ENCODE measurements at regions not wholly inside any gene's neighbourhood (a gene's known extent, or its start where the extent isn't known, plus 50 kb on each side); places are given as distances from the start of the nearest gene placed in this dataset.

DNA sequence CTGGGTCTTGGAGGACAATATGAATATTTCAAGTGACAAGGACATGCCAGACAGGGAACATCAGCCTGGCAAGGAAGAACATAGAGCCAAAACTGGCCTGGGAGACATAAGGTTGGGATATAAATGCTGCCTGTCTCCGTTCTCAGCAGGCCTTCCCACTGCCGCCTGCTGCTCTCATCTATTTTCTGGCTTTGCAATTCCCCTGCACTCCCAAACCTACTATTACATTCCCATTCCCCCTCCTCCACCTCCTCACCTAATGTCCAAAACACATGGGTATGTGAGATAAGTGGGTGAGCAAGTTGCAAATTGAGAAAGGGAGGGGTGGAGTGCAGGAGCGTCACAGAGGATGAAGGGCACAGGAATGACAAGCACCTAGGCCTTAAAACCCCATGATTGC lies 244.3 kb upstream of the CDH8 start:
- H3K27ac ChIP-seq (ENCODE audit: low read length): no peak overlapping the region
- no peaks in the 10 kb centered on the region for H3K4me1 ChIP-seq (ENCODE audit: control insufficient read depth, insufficient read depth, low read length)
- no peak overlapping the region for H3K4me3 ChIP-seq (ENCODE audit: low read length)
- TF ChIP-seq, protein P1, sequence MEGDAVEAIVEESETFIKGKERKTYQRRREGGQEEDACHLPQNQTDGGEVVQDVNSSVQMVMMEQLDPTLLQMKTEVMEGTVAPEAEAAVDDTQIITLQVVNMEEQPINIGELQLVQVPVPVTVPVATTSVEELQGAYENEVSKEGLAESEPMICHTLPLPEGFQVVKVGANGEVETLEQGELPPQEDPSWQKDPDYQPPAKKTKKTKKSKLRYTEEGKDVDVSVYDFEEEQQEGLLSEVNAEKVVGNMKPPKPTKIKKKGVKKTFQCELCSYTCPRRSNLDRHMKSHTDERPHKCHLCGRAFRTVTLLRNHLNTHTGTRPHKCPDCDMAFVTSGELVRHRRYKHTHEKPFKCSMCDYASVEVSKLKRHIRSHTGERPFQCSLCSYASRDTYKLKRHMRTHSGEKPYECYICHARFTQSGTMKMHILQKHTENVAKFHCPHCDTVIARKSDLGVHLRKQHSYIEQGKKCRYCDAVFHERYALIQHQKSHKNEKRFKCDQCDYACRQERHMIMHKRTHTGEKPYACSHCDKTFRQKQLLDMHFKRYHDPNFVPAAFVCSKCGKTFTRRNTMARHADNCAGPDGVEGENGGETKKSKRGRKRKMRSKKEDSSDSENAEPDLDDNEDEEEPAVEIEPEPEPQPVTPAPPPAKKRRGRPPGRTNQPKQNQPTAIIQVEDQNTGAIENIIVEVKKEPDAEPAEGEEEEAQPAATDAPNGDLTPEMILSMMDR (IDR thresholded peaks at IDR 0.05): no peak
- intact Hi-C loops (cut with micrococcal nuclease): no loop called here
- Mint-ChIP-seq H3K27ac (no peak overlapping the region), H3K36me3 (no peaks in the 10 kb centered on the region), H3K9me3 (peaks cover 5 to 8% of the 10 kb centered on the region in 2 donors), H3K4me1 (no peaks in the 10 kb centered on the region), H3K4me3 (no peak overlapping the region), H3K27me3 (ENCODE audit: low read depth in 2 of 2) (no peaks in the 10 kb centered on the region)
- DNase-seq (no peak), ATAC-seq (no peak)
- H3K9me3 ChIP-seq (ENCODE audit: control insufficient read depth, insufficient read depth, low read length): peaks cover 5% of the 10 kb centered on the region
- no peaks in the 10 kb centered on the region for H3K36me3 ChIP-seq (ENCODE audit: control insufficient read depth, insufficient read depth, low read length)
- no peaks in the 10 kb centered on the region for H3K27me3 ChIP-seq (ENCODE audit: control insufficient read depth, insufficient read depth, low read length)
- WGBS (ENCODE audit: insufficient coverage): 92% methylated on average over 2 of the region's 3 CpGs

DNA sequence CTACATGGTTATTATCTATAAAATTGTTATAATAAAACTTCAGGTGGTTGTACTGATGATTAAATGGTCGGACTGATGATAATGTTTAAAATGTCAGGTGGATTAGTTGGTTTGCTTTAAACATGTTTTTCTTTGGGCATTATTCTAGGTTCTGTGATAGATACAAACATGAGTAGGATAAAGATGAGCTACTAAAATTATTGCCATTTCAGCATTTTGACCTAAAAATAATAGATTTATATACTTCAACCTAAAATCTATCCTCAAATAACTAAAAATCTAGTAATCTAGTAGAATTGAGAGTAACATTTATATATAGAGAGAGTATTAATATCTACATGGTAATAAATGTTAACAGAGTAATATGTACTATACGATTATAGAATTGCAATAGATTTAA lies 241.7 kb upstream of the CDH8 start:
- no peaks in the 10 kb centered on the region for H3K4me1 Mint-ChIP-seq
- TF ChIP-seq, protein P1 (IDR thresholded peaks at IDR 0.05): no peak
- WGBS (ENCODE audit: insufficient coverage): 67% methylated on average over 1 of the region's 2 CpGs
- H3K4me3 Mint-ChIP-seq: no peak overlapping the region
- no peaks in the 10 kb centered on the region for H3K27me3 ChIP-seq (ENCODE audit: control insufficient read depth, insufficient read depth, low read length)
- no peak overlapping the region for H3K4me3 ChIP-seq (ENCODE audit: low read length)
- intact Hi-C loops (cut with micrococcal nuclease): no loop called here
- H3K36me3 ChIP-seq (ENCODE audit: control insufficient read depth, insufficient read depth, low read length): no peaks in the 10 kb centered on the region
- peaks cover 5% of the 10 kb centered on the region for H3K9me3 ChIP-seq (ENCODE audit: control insufficient read depth, insufficient read depth, low read length)
- H3K9me3 Mint-ChIP-seq: peaks cover 11 to 13% of the 10 kb centered on the region in 2 donors
- H3K27ac ChIP-seq (ENCODE audit: low read length): no peak overlapping the region
- no peaks in the 10 kb centered on the region for H3K36me3 Mint-ChIP-seq
- no peaks in the 10 kb centered on the region for H3K4me1 ChIP-seq (ENCODE audit: control insufficient read depth, insufficient read depth, low read length)
- H3K27me3 Mint-ChIP-seq (ENCODE audit: low read depth in 2 of 2): no peaks in the 10 kb centered on the region
- DNase-seq (no peak), ATAC-seq (no peak)
- H3K27ac Mint-ChIP-seq: no peak overlapping the region

DNA sequence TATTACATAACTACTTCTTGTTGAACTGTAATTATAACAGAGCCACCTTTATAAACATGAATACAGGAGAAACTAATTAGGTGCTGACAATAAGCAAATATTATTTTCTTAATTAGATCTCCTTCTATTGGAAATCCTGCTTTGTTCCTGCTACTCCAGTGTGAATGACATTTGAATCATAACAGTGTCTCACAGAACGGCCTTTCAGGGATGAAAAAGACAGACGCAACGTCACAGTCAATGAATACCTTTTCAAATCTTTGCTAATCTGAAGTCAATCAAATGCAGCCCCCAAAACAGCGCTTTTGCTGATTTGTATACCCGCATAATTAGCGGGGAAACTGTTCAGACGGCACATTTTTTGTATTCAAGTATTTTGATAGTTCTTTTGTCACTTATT lies 240.4 kb upstream of the CDH8 start:
- 86% methylated on average over 7 of the region's 7 CpGs for WGBS (ENCODE audit: insufficient coverage)
- DNase-seq: no peak
- intact Hi-C loops (cut with micrococcal nuclease): no loop called here
- Histone ChIP-seq H3K27me3 (ENCODE audit: control insufficient read depth, insufficient read depth, low read length) (no peaks in the 10 kb centered on the region), H3K36me3 (ENCODE audit: control insufficient read depth, insufficient read depth, low read length) (no peaks in the 10 kb centered on the region), H3K4me3 (ENCODE audit: low read length) (no peak overlapping the region), H3K9me3 (ENCODE audit: control insufficient read depth, insufficient read depth, low read length) (peaks cover 7% of the 10 kb centered on the region), H3K27ac (ENCODE audit: low read length) (no peak overlapping the region), H3K4me1 (ENCODE audit: control insufficient read depth, insufficient read depth, low read length) (no peaks in the 10 kb centered on the region)
- TF ChIP-seq, protein P1 (IDR thresholded peaks at IDR 0.05): no peak
- H3K9me3 Mint-ChIP-seq: peaks cover 13 to 15% of the 10 kb centered on the region in 2 donors
- no peak for ATAC-seq
- H3K27me3 Mint-ChIP-seq (ENCODE audit: low read depth in 2 of 2): no peaks in the 10 kb centered on the region
- no peak overlapping the region for H3K27ac Mint-ChIP-seq
- H3K4me1 Mint-ChIP-seq: no peaks in the 10 kb centered on the region
- no peak overlapping the region for H3K4me3 Mint-ChIP-seq
- H3K36me3 Mint-ChIP-seq: no peaks in the 10 kb centered on the region

DNA sequence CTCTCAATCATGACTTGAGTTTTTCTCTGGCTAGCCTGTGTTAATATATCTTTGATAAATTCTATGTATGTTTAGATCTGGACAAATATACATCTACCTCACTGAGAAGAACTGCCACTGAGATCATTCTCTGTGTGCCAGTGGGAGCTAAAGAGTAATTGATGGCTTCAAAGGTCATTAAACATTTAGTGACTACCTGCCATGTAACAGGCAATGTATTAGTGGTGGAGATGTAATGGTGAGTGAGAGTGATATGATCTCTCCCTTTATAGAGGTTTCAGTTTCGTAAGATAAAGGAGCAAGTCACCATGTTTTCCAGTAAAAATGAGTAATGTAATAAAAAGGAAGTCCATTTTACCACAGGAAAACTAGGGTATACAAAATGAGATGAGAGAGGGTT lies 235.8 kb upstream of the CDH8 start:
- H3K27me3 Mint-ChIP-seq (ENCODE audit: low read depth in 2 of 2): no peaks in the 10 kb centered on the region
- DNase-seq (no peak), ATAC-seq (no peak)
- Histone ChIP-seq H3K27ac (ENCODE audit: low read length) (no peak overlapping the region), H3K27me3 (ENCODE audit: control insufficient read depth, insufficient read depth, low read length) (no peaks in the 10 kb centered on the region), H3K36me3 (ENCODE audit: control insufficient read depth, insufficient read depth, low read length) (no peaks in the 10 kb centered on the region), H3K4me3 (ENCODE audit: low read length) (no peak overlapping the region), H3K9me3 (ENCODE audit: control insufficient read depth, insufficient read depth, low read length) (peaks cover 4% of the 10 kb centered on the region), H3K4me1 (ENCODE audit: control insufficient read depth, insufficient read depth, low read length) (no peaks in the 10 kb centered on the region)
- H3K27ac Mint-ChIP-seq: no peak overlapping the region
- WGBS (ENCODE audit: insufficient coverage): 40% methylated on average over 1 of the region's 1 CpG
- no peaks in the 10 kb centered on the region for H3K36me3 Mint-ChIP-seq
- peaks cover 19 to 21% of the 10 kb centered on the region in 2 donors for H3K9me3 Mint-ChIP-seq
- H3K4me1 Mint-ChIP-seq: no peaks in the 10 kb centered on the region
- no peak overlapping the region for H3K4me3 Mint-ChIP-seq
- intact Hi-C loops (cut with micrococcal nuclease): no loop called here
- TF ChIP-seq, protein P1 (IDR thresholded peaks at IDR 0.05): no peak

Data from natural killer cell (primary cell).